ENCODE measurements at regions not wholly inside any gene's neighbourhood (a gene's known extent, or its start where the extent isn't known, plus 50 kb on each side); places are given as distances from the start of the nearest gene placed in this dataset.

GRCh38 chr16:73231379-73231778 is 183.5 kb upstream of the ZFHX3 start:
- DNase-seq (ENCODE audit: low read depth, low spot score) = no peak
- CTCF ChIA-PET = interaction anchor here (1.5 kb wide), 1 partner anchor 647 kb away, joined by 3 read pairs; no protein-coding TSS in a partner anchor
- POLR2A ChIA-PET = no interaction called here
- no peak overlapping the region for H3K4me3 ChIP-seq (ENCODE audit: low read depth, low read length)
- TF ChIP-seq CTCF (IDR thresholded peaks at IDR 0.05; ENCODE audit: insufficient read depth, low read length, missing control alignments) = no peak

GRCh38 chr16:73230651-73231050 is 182.7 kb upstream of the ZFHX3 start:
- ChIA-PET CTCF (no interaction called here), POLR2A (no interaction called here)
- no peak for DNase-seq (ENCODE audit: low read depth, low spot score)
- H3K4me3 ChIP-seq (ENCODE audit: low read depth, low read length) = no peak overlapping the region
- no peak for TF ChIP-seq CTCF (IDR thresholded peaks at IDR 0.05; ENCODE audit: insufficient read depth, low read length, missing control alignments)

- POLR2A ChIA-PET = no interaction called here
- no peak overlapping the region for H3K4me3 ChIP-seq (ENCODE audit: low read depth, low read length)
- no peak for TF ChIP-seq CTCF (IDR thresholded peaks at IDR 0.05; ENCODE audit: insufficient read depth, low read length, missing control alignments)
- CTCF ChIA-PET = no interaction called here
- DNase-seq (ENCODE audit: low read depth, low spot score) = peak; percentile 19
These were observed 180.7 kb upstream of the ZFHX3 start for GRCh38 chr16:73228649-73229048.

GRCh38 chr16:73226675-73227074 is 178.7 kb upstream of the ZFHX3 start:
- TF ChIP-seq CTCF (IDR thresholded peaks at IDR 0.05; ENCODE audit: insufficient read depth, low read length, missing control alignments) = no peak
- no peak for DNase-seq (ENCODE audit: low read depth, low spot score)
- no peak overlapping the region for H3K4me3 ChIP-seq (ENCODE audit: low read depth, low read length)
- ChIA-PET CTCF (interaction anchor here (1.0 to 1.3 kb wide), 2 partner anchors 8 to 10 kb away, joined by 3 to 5 read pairs; no protein-coding TSS in a partner anchor), POLR2A (no interaction called here)

- no peak for TF ChIP-seq CTCF (IDR thresholded peaks at IDR 0.05; ENCODE audit: insufficient read depth, low read length, missing control alignments)
- ChIA-PET CTCF (interaction anchor here (1.3 kb wide), 1 partner anchor 9 kb away, joined by 5 read pairs; no protein-coding TSS in a partner anchor), POLR2A (no interaction called here)
- no peak for DNase-seq (ENCODE audit: low read depth, low spot score)
- H3K4me3 ChIP-seq (ENCODE audit: low read depth, low read length) = no peak overlapping the region
These were observed 178.1 kb upstream of the ZFHX3 start for GRCh38 chr16:73225983-73226382.

- DNase-seq (ENCODE audit: low read depth, low spot score) = no peak
- POLR2A ChIA-PET = no interaction called here
- TF ChIP-seq CTCF (IDR thresholded peaks at IDR 0.05; ENCODE audit: insufficient read depth, low read length, missing control alignments) = no peak
- H3K4me3 ChIP-seq (ENCODE audit: low read depth, low read length) = no peak overlapping the region
- CTCF ChIA-PET = no interaction called here
These were observed 172.9 kb upstream of the ZFHX3 start for GRCh38 chr16:73220836-73221235.

All from AG04449 (cell line).